GM12878 (cell line): ENCODE measurements at regions not wholly inside any gene's neighbourhood (a gene's known extent, or its start where the extent isn't known, plus 50 kb on each side); places are given as distances from the start of the nearest gene placed in this dataset.

Source experiments
- ATAC-seq: fragments of 200-7000 bp; cut with Tn5 transposase; 3 replicates; pipeline ENCODE4 v1.9.1; 2020; ENCODE audit warnings: mild to moderate bottlenecking, moderate library complexity
- BruUV-seq: library from RNA; stranded (reverse); fragments of 400-500 nt; replicated peaks from 2 replicates; lab custom pipeline; 2021; lab: Mats Ljungman, UMichigan
- CTCF ChIA-PET: fragments of 300-600 bp; sonication (Branson Sonifier 250); formaldehyde crosslinking; extraction: SDS; loops from one replicate; lab custom pipeline; 2021; ENCODE audit warnings: inconsistent platforms; lab: Yijun Ruan, JAX
- POLR2A ChIA-PET: fragments of 350-600 bp; formaldehyde crosslinking; extraction: SDS; loops from one replicate; lab custom pipeline; 2021; ENCODE audit warnings: inconsistent platforms; lab: Charles Lee
- RAD21 ChIA-PET: fragments of 300-600 bp; sonication (Branson Sonifier 250); formaldehyde crosslinking; loops from one replicate; lab custom pipeline; 2023; ENCODE audit warnings: antibody characterized with exemption; ENCODE audit not compliant: unreplicated experiment; lab: Charles Lee
- SMC1A ChIA-PET: fragments of 300-600 bp; sonication (Branson Sonifier 250); formaldehyde crosslinking; loops from one replicate; lab custom pipeline; 2023; ENCODE audit not compliant: unreplicated experiment, uncharacterized antibody; lab: Charles Lee
- DNase-seq: peaks from one replicate; pipeline ENCODE4 v3.0.0-alpha.2; 2011; ENCODE audit warnings: low read depth, low spot score
- FAIRE-seq: peaks from 3 replicates; lab custom pipeline; 2011; peaks lifted over from hg19 to GRCh38; lab: Jason Lieb, UNC
- H2AFZ ChIP-seq: 2 replicates; pipeline ENCODE4 v1.6.0; 2011; ENCODE audit warnings: low read depth, low read length, control low read depth; ENCODE audit not compliant: control insufficient read depth
- H3K27ac ChIP-seq: 2 replicates; pipeline ENCODE4 v1.5.1; 2011; ENCODE audit warnings: control low read depth; ENCODE audit not compliant: control insufficient read depth, insufficient read depth
- H3K27me3 ChIP-seq, 2 experiments: replicated peaks in 1 of 2; 2 replicates each; pipeline versions ENCODE4 v1.6.0 to v1.6.1; 2011; ENCODE audit warnings: low read length in 1 of 2; ENCODE audit not compliant: control insufficient read depth in 2 of 2, insufficient read depth in 2 of 2
- H3K36me3 ChIP-seq, 2 experiments: 2 replicates each; pipeline ENCODE4 v1.5.1; 2011; ENCODE audit warnings: low read length in 1 of 2; ENCODE audit not compliant: control insufficient read depth in 2 of 2, insufficient read depth in 2 of 2
- H3K4me1 ChIP-seq: 2 replicates; pipeline ENCODE4 v1.6.1; 2011; ENCODE audit warnings: mild to moderate bottlenecking, low read length, moderate library complexity, mixed read lengths; ENCODE audit not compliant: control insufficient read depth, insufficient read depth
- H3K4me2 ChIP-seq: 2 replicates; pipeline ENCODE4 v1.6.0; 2011; ENCODE audit warnings: control low read depth; ENCODE audit not compliant: control insufficient read depth, insufficient read depth
- H3K4me3 ChIP-seq: fragments of 200-600 bp; sonication (generic); 2 replicates; pipeline ENCODE4 v1.5.1; 2016
- H3K79me2 ChIP-seq: 2 replicates; pipeline ENCODE4 v1.6.0; 2011; ENCODE audit warnings: low read length; ENCODE audit not compliant: control insufficient read depth, insufficient read depth
- H3K9ac ChIP-seq: 2 replicates; pipeline ENCODE4 v1.8.0; 2011; ENCODE audit warnings: low read length, control low read depth, mixed read lengths; ENCODE audit not compliant: control insufficient read depth, insufficient read depth
- H3K9me3 ChIP-seq: replicated peaks from 3 replicates; pipeline ENCODE4 v1.5.1; 2011; ENCODE audit warnings: mild to moderate bottlenecking, low read length; ENCODE audit not compliant: control insufficient read depth, insufficient read depth
- H4K20me1 ChIP-seq: 2 replicates; pipeline ENCODE4 v1.6.0; 2011; ENCODE audit not compliant: control insufficient read depth, insufficient read depth
- CHD2 ChIP-seq: IDR thresholded peaks from 2 replicates; pipeline ENCODE4 v1.6.1; 2011; ENCODE audit warnings: low read depth, low read length, improper control_type of control experiment, borderline replicate concordance
- EGR1 ChIP-seq, 2 experiments: IDR thresholded peaks; 1 replicate in 1 of 2; 2 replicates in 1 of 2; pipeline ENCODE4 v1.6.1; 2011 to 2012; ENCODE audit warnings: low read depth in 2 of 2, low read length in 2 of 2, borderline replicate concordance in 1 of 2, mild to moderate bottlenecking in 1 of 2, moderate library complexity in 1 of 2
- KAT2A ChIP-seq: conservative IDR thresholded peaks from 2 replicates; pipeline ENCODE4 v1.6.1; 2011; ENCODE audit warnings: low read depth, low read length; ENCODE audit not compliant: control insufficient read depth
- KLF5 ChIP-seq: fragments of 450-650 bp; IDR thresholded peaks from 2 replicates; pipeline ENCODE4 v1.6.1; 2014; ENCODE audit warnings: mild to moderate bottlenecking; ENCODE audit not compliant: partially characterized antibody
- MTA2 ChIP-seq: fragments of 450-650 bp; IDR thresholded peaks from 2 replicates; pipeline ENCODE4 v1.6.1; 2016; ENCODE audit warnings: low read depth, mild to moderate bottlenecking, moderate library complexity
- SREBF2 ChIP-seq: IDR thresholded peaks from 2 replicates; pipeline ENCODE4 v1.6.1; 2012; ENCODE audit warnings: mild to moderate bottlenecking, low read length
- STAT3 ChIP-seq: IDR thresholded peaks from 2 replicates; pipeline ENCODE4 v1.6.1; 2011; ENCODE audit warnings: low read depth, low read length, improper control_type of control experiment
- ZZZ3 ChIP-seq: IDR thresholded peaks from 2 replicates; pipeline ENCODE4 v1.6.1; 2011; ENCODE audit warnings: low read depth; ENCODE audit not compliant: control insufficient read depth, insufficient read length
- WGBS: methylation state at CpG from one replicate; pipeline ENCODE4 v1.1.6; 2016; ENCODE audit warnings: low lambda C conversion rate; ENCODE audit not compliant: insufficient replicate concordance, insufficient coverage; ENCODE audit errors: missing lambda C conversion rate; 5-methylcytosine and 5-hydroxymethylcytosine counted together
- in situ Hi-C: fragments of 300-500 bp; cut with MboI; formaldehyde crosslinking; loops from 9 replicates; pipeline ENCODE4 v1.14.3; 2018; ENCODE audit warnings: mixed read lengths
- intact Hi-C: fragments of 100-400 bp; cut with micrococcal nuclease; formaldehyde crosslinking; loops from one replicate; pipeline ENCODE4 v1.14.2; 2022; ENCODE audit not compliant: unreplicated experiment
- TF ChIP-seq, protein P1 (sequence below): fragments of 450-650 bp; IDR thresholded peaks from 2 replicates; pipeline ENCODE4 v1.6.1; 2017; ENCODE audit warnings: borderline replicate concordance

DNA sequence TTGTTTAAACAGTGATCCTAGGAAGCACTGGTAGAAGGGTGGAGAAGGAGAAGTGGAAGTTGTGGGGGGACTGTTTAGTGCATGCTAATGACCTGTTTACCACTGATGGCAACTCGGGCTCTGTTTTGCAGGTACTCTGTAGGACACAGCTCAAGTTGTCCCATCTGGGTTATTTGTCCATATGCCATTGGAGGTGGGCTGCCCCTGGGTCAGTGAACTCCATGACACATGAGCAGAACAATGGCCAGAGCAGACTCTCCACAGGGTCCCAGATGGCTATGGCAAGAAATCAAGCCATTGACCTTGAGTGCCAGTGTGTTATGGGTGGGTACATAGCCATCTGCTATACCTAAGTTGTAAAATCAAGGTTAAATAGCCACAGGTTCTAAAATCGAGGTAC lies 175.9 kb downstream of the GAS1 start:
- ATAC-seq (no peak), DNase-seq (no peak), FAIRE-seq (no peak)
- ChIA-PET SMC1A (no interaction called here), CTCF (no interaction called here), RAD21 (no interaction called here), POLR2A (no interaction called here)
- Histone ChIP-seq H4K20me1 (no peaks in the 10 kb centered on the region), H3K27ac (no peak overlapping the region), H3K4me3 (no peak overlapping the region), H2AFZ (no peak overlapping the region), H3K9ac (no peak overlapping the region), H3K27me3 (no peaks in the 10 kb centered on the region; a peak in 1 of 4 replicates), H3K4me2 (no peak overlapping the region), H3K79me2 (no peaks in the 10 kb centered on the region), H3K9me3 (no peaks in the 10 kb centered on the region), H3K36me3 (no peaks in the 10 kb centered on the region), H3K4me1 (no peaks in the 10 kb centered on the region)
- WGBS, result 0% methylated on average over 2 of the region's 2 CpGs
- no TSS peak for BruUV-seq
- TF ChIP-seq SREBF2 (no peak), EGR1 (IDR thresholded peaks at IDR 0.05; ENCODE audit: borderline replicate concordance in 1 of 2, low read depth in 2 of 2, low read length in 2 of 2) (no peak), MTA2 (no peak), KLF5 (no peak), ZZZ3 (no peak), CHD2 (no peak), STAT3 (no peak), KAT2A (no peak)
- TF ChIP-seq, protein P1, sequence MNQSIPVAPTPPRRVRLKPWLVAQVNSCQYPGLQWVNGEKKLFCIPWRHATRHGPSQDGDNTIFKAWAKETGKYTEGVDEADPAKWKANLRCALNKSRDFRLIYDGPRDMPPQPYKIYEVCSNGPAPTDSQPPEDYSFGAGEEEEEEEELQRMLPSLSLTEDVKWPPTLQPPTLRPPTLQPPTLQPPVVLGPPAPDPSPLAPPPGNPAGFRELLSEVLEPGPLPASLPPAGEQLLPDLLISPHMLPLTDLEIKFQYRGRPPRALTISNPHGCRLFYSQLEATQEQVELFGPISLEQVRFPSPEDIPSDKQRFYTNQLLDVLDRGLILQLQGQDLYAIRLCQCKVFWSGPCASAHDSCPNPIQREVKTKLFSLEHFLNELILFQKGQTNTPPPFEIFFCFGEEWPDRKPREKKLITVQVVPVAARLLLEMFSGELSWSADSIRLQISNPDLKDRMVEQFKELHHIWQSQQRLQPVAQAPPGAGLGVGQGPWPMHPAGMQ, result no peak
- in situ Hi-C loops, result no loop called here
- intact Hi-C loops, result no loop called here
